ENCODE measurements at regions not wholly inside any gene's neighbourhood (a gene's known extent, or its start where the extent isn't known, plus 50 kb on each side); places are given as distances from the start of the nearest gene placed in this dataset.
A peak's percentile ranks its signal among the peaks of the same experiment; 100 is the strongest.

DNA sequence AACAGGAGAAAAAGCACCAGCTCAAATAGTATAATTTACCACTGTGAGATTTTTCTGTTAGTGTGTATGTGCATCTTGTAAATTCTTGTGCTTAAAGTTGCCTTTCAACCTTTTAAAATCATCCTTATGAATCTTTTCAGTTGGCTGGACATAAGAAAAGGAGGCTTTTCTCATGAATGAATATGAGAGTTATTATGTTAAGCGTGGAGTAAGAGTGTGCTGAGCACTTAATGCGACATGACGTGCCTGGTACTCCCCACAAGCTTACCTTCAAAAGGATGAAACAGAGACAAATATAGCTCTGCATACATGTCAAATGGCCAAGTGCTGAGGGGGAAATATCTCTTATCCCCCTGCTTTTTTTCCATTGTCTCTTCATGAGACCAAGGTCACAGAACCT, 85.3 kb upstream of the ADGRL2 start:
- Histone ChIP-seq H3K4me3 (ENCODE audit: low read depth, low read length) (no peak overlapping the region), H3K27me3 (ENCODE audit: control insufficient read depth, insufficient read depth, low read length) (no peaks in the 10 kb centered on the region), H3K9ac (ENCODE audit: low read depth, low read length) (no peak overlapping the region), H3K36me3 (ENCODE audit: control insufficient read depth, insufficient read depth, low read length) (no peaks in the 10 kb centered on the region), H3K27ac (ENCODE audit: low read depth, low read length) (no peak overlapping the region), H3K4me1 (ENCODE audit: control insufficient read depth, insufficient read depth, low read length) (no peaks in the 10 kb centered on the region), H3K9me3 (ENCODE audit: control insufficient read depth, insufficient read depth, low read length) (no peaks in the 10 kb centered on the region)

- no peak overlapping the region for H3K27ac ChIP-seq (ENCODE audit: low read depth, low read length)
- no peak overlapping the region for H3K9ac ChIP-seq (ENCODE audit: low read depth, low read length)
Observed at GRCh38 chr1:81714636-81715035, 86.1 kb upstream of the ADGRL2 start.

GRCh38 chr1:81712425-81712824, 88.3 kb upstream of the ADGRL2 start:
- Histone ChIP-seq H3K27me3 (ENCODE audit: control insufficient read depth, insufficient read depth, low read length) (no peaks in the 10 kb centered on the region), H3K9ac (ENCODE audit: low read depth, low read length) (no peak overlapping the region), H3K27ac (ENCODE audit: low read depth, low read length) (no peak overlapping the region), H3K9me3 (ENCODE audit: control insufficient read depth, insufficient read depth, low read length) (no peaks in the 10 kb centered on the region), H3K36me3 (ENCODE audit: control insufficient read depth, insufficient read depth, low read length) (no peaks in the 10 kb centered on the region), H3K4me1 (ENCODE audit: control insufficient read depth, insufficient read depth, low read length) (no peaks in the 10 kb centered on the region), H3K4me3 (ENCODE audit: low read depth, low read length) (no peak overlapping the region)

More at GRCh38 chr1:81714636-81715035, 86.1 kb upstream of the ADGRL2 start:
- no peaks in the 10 kb centered on the region for H3K4me1 ChIP-seq (ENCODE audit: control insufficient read depth, insufficient read depth, low read length)
- H3K4me3 ChIP-seq (ENCODE audit: low read depth, low read length), result no peak overlapping the region
- no peaks in the 10 kb centered on the region for H3K27me3 ChIP-seq (ENCODE audit: control insufficient read depth, insufficient read depth, low read length)
- H3K36me3 ChIP-seq (ENCODE audit: control insufficient read depth, insufficient read depth, low read length), result no peaks in the 10 kb centered on the region
- no peaks in the 10 kb centered on the region for H3K9me3 ChIP-seq (ENCODE audit: control insufficient read depth, insufficient read depth, low read length)

DNA sequence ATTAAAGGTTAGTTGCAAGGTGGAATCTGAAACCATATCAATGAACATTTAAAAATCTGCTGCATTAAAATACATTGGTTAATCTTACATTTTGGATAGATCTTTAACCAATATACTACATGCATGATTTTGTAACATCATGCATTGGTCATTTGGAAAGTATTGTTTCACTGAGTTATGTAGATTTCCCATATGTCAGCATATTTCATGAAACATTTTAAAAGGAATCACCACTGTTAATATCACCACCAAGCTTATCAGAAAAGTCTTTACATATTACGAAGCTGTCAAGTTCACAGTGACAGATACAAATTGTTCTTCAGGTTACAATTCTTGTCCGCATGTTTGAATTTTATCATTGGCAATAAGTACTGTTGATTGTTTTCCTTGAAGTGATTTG, 89.9 kb upstream of the ADGRL2 start:
- H3K4me1 ChIP-seq (ENCODE audit: control insufficient read depth, insufficient read depth, low read length), result no peaks in the 10 kb centered on the region
- no peaks in the 10 kb centered on the region for H3K36me3 ChIP-seq (ENCODE audit: control insufficient read depth, insufficient read depth, low read length)
- no peaks in the 10 kb centered on the region for H3K27me3 ChIP-seq (ENCODE audit: control insufficient read depth, insufficient read depth, low read length)
- no peaks in the 10 kb centered on the region for H3K9me3 ChIP-seq (ENCODE audit: control insufficient read depth, insufficient read depth, low read length)
- H3K4me3 ChIP-seq (ENCODE audit: low read depth, low read length), result no peak overlapping the region
- H3K9ac ChIP-seq (ENCODE audit: low read depth, low read length), result no peak overlapping the region
- no peak overlapping the region for H3K27ac ChIP-seq (ENCODE audit: low read depth, low read length)

GRCh38 chr1:81708250-81708649, 92.5 kb upstream of the ADGRL2 start:
- H3K36me3 ChIP-seq (ENCODE audit: control insufficient read depth, insufficient read depth, low read length), result no peaks in the 10 kb centered on the region
- no peak overlapping the region for H3K27ac ChIP-seq (ENCODE audit: low read depth, low read length)
- H3K9ac ChIP-seq (ENCODE audit: low read depth, low read length), result no peak overlapping the region
- H3K4me1 ChIP-seq (ENCODE audit: control insufficient read depth, insufficient read depth, low read length), result peaks cover 15% of the 10 kb centered on the region
- no peaks in the 10 kb centered on the region for H3K27me3 ChIP-seq (ENCODE audit: control insufficient read depth, insufficient read depth, low read length)
- no peaks in the 10 kb centered on the region for H3K9me3 ChIP-seq (ENCODE audit: control insufficient read depth, insufficient read depth, low read length)
- H3K4me3 ChIP-seq (ENCODE audit: low read depth, low read length), result no peak overlapping the region

- Histone ChIP-seq H3K27ac (ENCODE audit: low read depth, low read length) (no peak overlapping the region), H3K27me3 (ENCODE audit: control insufficient read depth, insufficient read depth, low read length) (no peaks in the 10 kb centered on the region), H3K9ac (ENCODE audit: low read depth, low read length) (no peak overlapping the region), H3K36me3 (ENCODE audit: control insufficient read depth, insufficient read depth, low read length) (no peaks in the 10 kb centered on the region), H3K4me3 (ENCODE audit: low read depth, low read length) (no peak overlapping the region), H3K9me3 (ENCODE audit: control insufficient read depth, insufficient read depth, low read length) (no peaks in the 10 kb centered on the region), H3K4me1 (ENCODE audit: control insufficient read depth, insufficient read depth, low read length) (peaks cover 17% of the 10 kb centered on the region)
Observed at GRCh38 chr1:81706650-81707435, 93.9 kb upstream of the ADGRL2 start.

GRCh38 chr1:81703756-81704463, 96.8 kb upstream of the ADGRL2 start:
- Histone ChIP-seq H3K9me3 (ENCODE audit: control insufficient read depth, insufficient read depth, low read length) (no peaks in the 10 kb centered on the region), H3K4me3 (ENCODE audit: low read depth, low read length) (peak overlapping the region; percentile 17; the same call in 1 of the 2 replicates), H3K27ac (ENCODE audit: low read depth, low read length) (no peak overlapping the region), H3K9ac (ENCODE audit: low read depth, low read length) (no peak overlapping the region), H3K4me1 (ENCODE audit: control insufficient read depth, insufficient read depth, low read length) (peaks cover 35% of the 10 kb centered on the region), H3K36me3 (ENCODE audit: control insufficient read depth, insufficient read depth, low read length) (no peaks in the 10 kb centered on the region), H3K27me3 (ENCODE audit: control insufficient read depth, insufficient read depth, low read length) (no peaks in the 10 kb centered on the region)

GRCh38 chr1:81703391-81703755, 97.4 kb upstream of the ADGRL2 start:
- no peaks in the 10 kb centered on the region for H3K9me3 ChIP-seq (ENCODE audit: control insufficient read depth, insufficient read depth, low read length)
- H3K27ac ChIP-seq (ENCODE audit: low read depth, low read length), result no peak overlapping the region
- H3K4me3 ChIP-seq (ENCODE audit: low read depth, low read length), result no peak overlapping the region
- H3K4me1 ChIP-seq (ENCODE audit: control insufficient read depth, insufficient read depth, low read length), result peaks cover 38% of the 10 kb centered on the region
- no peaks in the 10 kb centered on the region for H3K36me3 ChIP-seq (ENCODE audit: control insufficient read depth, insufficient read depth, low read length)
- H3K9ac ChIP-seq (ENCODE audit: low read depth, low read length), result no peak overlapping the region
- no peaks in the 10 kb centered on the region for H3K27me3 ChIP-seq (ENCODE audit: control insufficient read depth, insufficient read depth, low read length)

GRCh38 chr1:81702903-81703302, 97.8 kb upstream of the ADGRL2 start:
- H3K9ac ChIP-seq (ENCODE audit: low read depth, low read length), result no peak overlapping the region
- H3K27me3 ChIP-seq (ENCODE audit: control insufficient read depth, insufficient read depth, low read length), result no peaks in the 10 kb centered on the region
- H3K36me3 ChIP-seq (ENCODE audit: control insufficient read depth, insufficient read depth, low read length), result no peaks in the 10 kb centered on the region
- no peak overlapping the region for H3K27ac ChIP-seq (ENCODE audit: low read depth, low read length)
- no peak overlapping the region for H3K4me3 ChIP-seq (ENCODE audit: low read depth, low read length)
- H3K4me1 ChIP-seq (ENCODE audit: control insufficient read depth, insufficient read depth, low read length), result peaks cover 38% of the 10 kb centered on the region
- H3K9me3 ChIP-seq (ENCODE audit: control insufficient read depth, insufficient read depth, low read length), result no peaks in the 10 kb centered on the region

- Histone ChIP-seq H3K4me1 (ENCODE audit: control insufficient read depth, insufficient read depth, low read length) (peaks cover 38% of the 10 kb centered on the region), H3K9ac (ENCODE audit: low read depth, low read length) (no peak overlapping the region), H3K27me3 (ENCODE audit: control insufficient read depth, insufficient read depth, low read length) (no peaks in the 10 kb centered on the region), H3K36me3 (ENCODE audit: control insufficient read depth, insufficient read depth, low read length) (no peaks in the 10 kb centered on the region), H3K9me3 (ENCODE audit: control insufficient read depth, insufficient read depth, low read length) (no peaks in the 10 kb centered on the region), H3K4me3 (ENCODE audit: low read depth, low read length) (no peak overlapping the region), H3K27ac (ENCODE audit: low read depth, low read length) (no peak overlapping the region)
Observed at GRCh38 chr1:81702079-81702715, 98.5 kb upstream of the ADGRL2 start.

All from HUES48 (cell line).